Endothelial cell of umbilical vein (primary cell): ENCODE measurements at regions not wholly inside any gene's neighbourhood (a gene's known extent, or its start where the extent isn't known, plus 50 kb on each side); places are given as distances from the start of the nearest gene placed in this dataset.

ENCODE experiments used
- BruUV-seq: library from RNA; stranded (reverse); fragments of 400-500 nt; replicated peaks from 2 replicates; lab custom pipeline; 2021; lab: Mats Ljungman, UMichigan
- CTCF ChIA-PET: fragments of 300-600, 350-600 bp; sonication (Branson Sonifier 250); formaldehyde crosslinking; loops from one replicate; lab custom pipeline; 2021; ENCODE audit warnings: antibody characterized with exemption, inconsistent platforms; lab: Charles Lee
- POLR2A ChIA-PET: fragments of 300-600, 350-600 bp; sonication (Branson Sonifier 250); formaldehyde crosslinking; loops from one replicate; lab custom pipeline; 2021; ENCODE audit warnings: antibody characterized with exemption, inconsistent platforms; lab: Charles Lee
- DNase-seq: peaks from one replicate; pipeline ENCODE4 v3.0.0-alpha.2; 2011; ENCODE audit warnings: low read depth, low spot score
- FAIRE-seq: peaks from 2 replicates; lab custom pipeline; 2011; peaks lifted over from hg19 to GRCh38; lab: Jason Lieb, UNC
- H2AFZ ChIP-seq: 2 replicates; pipeline ENCODE4 v1.6.0; 2012; ENCODE audit warnings: low read depth, low read length, control low read depth, inconsistent platforms
- H3K27ac ChIP-seq: 2 replicates; pipeline ENCODE4 v1.5.1; 2011; ENCODE audit warnings: low read depth, mild to moderate bottlenecking, control low read depth, low read length, moderate library complexity; ENCODE audit not compliant: insufficient read depth
- H3K27me3 ChIP-seq, 2 experiments: 2 replicates each; pipeline versions ENCODE4 v1.6.0 to v1.6.1; 2011; ENCODE audit warnings: low read length in 2 of 2, mixed read lengths in 1 of 2; ENCODE audit not compliant: control insufficient read depth in 2 of 2, insufficient read depth in 2 of 2
- H3K36me3 ChIP-seq, 2 experiments: 2 replicates in 1 of 2; 3 replicates in 1 of 2; pipeline ENCODE4 v1.5.1; 2011; ENCODE audit warnings: low read length in 2 of 2, mild to moderate bottlenecking in 1 of 2, moderate library complexity in 1 of 2; ENCODE audit not compliant: control insufficient read depth in 2 of 2, insufficient read depth in 2 of 2; ENCODE audit errors: extremely low read depth in 1 of 2
- H3K4me1 ChIP-seq: 3 replicates; pipeline ENCODE4 v1.5.1; 2011; ENCODE audit warnings: mild to moderate bottlenecking, low read length; ENCODE audit not compliant: control insufficient read depth, insufficient read depth; ENCODE audit errors: extremely low read depth
- H3K4me2 ChIP-seq: 2 replicates; pipeline ENCODE4 v1.6.1; 2011; ENCODE audit warnings: low read length, control low read depth, mixed read lengths; ENCODE audit not compliant: insufficient read depth
- H3K4me3 ChIP-seq, 3 experiments: fragments of 200-600 bp in 1 of 3; sonication (generic), shearing (Covaris generic) in 1 of 3; replicated peaks in 1 of 3; 2 replicates each; pipeline ENCODE4 v1.5.1; 2011 to 2016; ENCODE audit warnings: control low read depth in 3 of 3, low read length in 3 of 3, mild to moderate bottlenecking in 2 of 3, inconsistent platforms in 1 of 3, low read depth in 1 of 3, moderate library complexity in 1 of 3; ENCODE audit not compliant: insufficient read depth in 1 of 3
- H3K79me2 ChIP-seq: 2 replicates; pipeline ENCODE4 v1.6.0; 2012; ENCODE audit warnings: low read length, inconsistent platforms; ENCODE audit not compliant: control insufficient read depth, insufficient read depth
- H3K9ac ChIP-seq: replicated peaks from 2 replicates; pipeline ENCODE3; 2011; ENCODE audit warnings: low read length, control low read depth; ENCODE audit not compliant: insufficient read depth; ENCODE audit errors: extremely low read depth
- H3K9me1 ChIP-seq: replicated peaks from 3 replicates; pipeline ENCODE4 v1.6.0; 2011; ENCODE audit warnings: mild to moderate bottlenecking, low read length; ENCODE audit not compliant: control insufficient read depth, insufficient read depth; ENCODE audit errors: extremely low read depth
- H3K9me3 ChIP-seq: replicated peaks from 2 replicates; pipeline ENCODE4 v1.5.1; 2012; ENCODE audit warnings: low read length, inconsistent platforms; ENCODE audit not compliant: control insufficient read depth, insufficient read depth
- H4K20me1 ChIP-seq: replicated peaks from 2 replicates; pipeline ENCODE3; 2011; ENCODE audit warnings: mild to moderate bottlenecking, low read length; ENCODE audit not compliant: control insufficient read depth, insufficient read depth; ENCODE audit errors: extremely low read depth
- EZH2 ChIP-seq: IDR thresholded peaks from 2 replicates; pipeline ENCODE4 v1.6.1; 2012; ENCODE audit warnings: borderline replicate concordance, low read depth, mild to moderate bottlenecking, moderate library complexity, low read length, inconsistent platforms; ENCODE audit not compliant: severe bottlenecking
- FOS ChIP-seq: IDR thresholded peaks from 2 replicates; pipeline ENCODE4 v1.6.1; 2011; ENCODE audit warnings: mild to moderate bottlenecking, low read length, moderate library complexity, borderline replicate concordance; ENCODE audit not compliant: insufficient read depth
- GATA2 ChIP-seq: IDR thresholded peaks from 2 replicates; pipeline ENCODE4 v1.7.0; 2011; ENCODE audit warnings: low read depth, mild to moderate bottlenecking, moderate library complexity, mixed read lengths, low read length; ENCODE audit not compliant: insufficient read length, insufficient read depth
- JUN ChIP-seq: IDR thresholded peaks from 2 replicates; pipeline ENCODE4 v1.6.1; 2011; ENCODE audit warnings: borderline replicate concordance, low read depth; ENCODE audit not compliant: insufficient read length, insufficient read depth
- MYC ChIP-seq: IDR thresholded peaks from one replicate; pipeline ENCODE4 v1.6.1; 2011; ENCODE audit warnings: mild to moderate bottlenecking, low read depth, low read length
- POLR2A ChIP-seq: IDR thresholded peaks from 2 replicates; pipeline ENCODE4 v1.6.1; 2012; ENCODE audit warnings: low read depth, mild to moderate bottlenecking, control low read depth, low read length
- POLR2AphosphoS5 ChIP-seq: IDR thresholded peaks from 2 replicates; pipeline ENCODE4 v1.6.1; 2012; ENCODE audit warnings: low read depth, mild to moderate bottlenecking, control low read depth, low read length, moderate library complexity; ENCODE audit not compliant: insufficient read depth
- dilution Hi-C: fragments of 300-500 bp; cut with MboI; formaldehyde crosslinking; loops from one replicate; pipeline ENCODE4 v1.15.0; 2019; ENCODE audit warnings: low sequenced_read_pairs; ENCODE audit not compliant: extremely low pct_ligation_motif_present
- intact Hi-C: fragments of 100-400 bp; cut with micrococcal nuclease; formaldehyde crosslinking; loops from one replicate; pipeline ENCODE4 v1.10.0; 2022
- TF ChIP-seq, protein P1 (sequence below), 2 donors: IDR thresholded peaks; 1 replicate in 1 of 2; 2 replicates in 1 of 2; pipeline ENCODE4 v1.5.1; 2011; ENCODE audit warnings: low read length in 2 of 2, mild to moderate bottlenecking in 2 of 2, moderate library complexity in 2 of 2, control low read depth in 1 of 2, inconsistent platforms in 1 of 2, low read depth in 1 of 2; ENCODE audit not compliant: insufficient read depth in 1 of 2; ENCODE audit errors: extremely low read depth in 1 of 2
- TF ChIP-seq, protein P2 (sequence below): IDR thresholded peaks from 2 replicates; pipeline ENCODE4 v1.6.1; 2011; ENCODE audit not compliant: insufficient read depth, insufficient read length

DNA sequence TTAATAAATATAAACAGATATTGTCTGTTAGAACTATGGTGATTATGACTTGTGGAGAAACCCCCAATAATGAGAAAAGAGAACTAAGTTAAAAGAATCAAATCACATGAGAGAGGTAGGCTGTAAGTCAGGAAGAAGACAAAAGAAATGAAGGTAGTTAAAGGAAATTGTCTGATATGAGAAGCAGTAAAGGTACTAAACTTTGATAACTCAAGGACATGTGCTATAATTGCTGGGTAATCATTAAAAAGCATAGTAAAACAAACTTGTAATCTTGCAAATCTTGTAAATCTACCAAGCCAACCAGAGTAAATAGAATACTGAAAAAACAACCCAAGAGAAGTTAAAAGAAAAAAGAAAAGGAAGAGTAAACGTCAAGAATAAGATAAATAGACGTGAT is 207.0 kb upstream of the CTNND2 start:
- ChIA-PET CTCF (no interaction called here), POLR2A (no interaction called here)
- dilution Hi-C loops (no loop called here), intact Hi-C loops (no loop called here)
- Histone ChIP-seq H3K4me3 (no peak overlapping the region), H3K36me3 (no peaks in the 10 kb centered on the region), H3K9me1 (no peaks in the 10 kb centered on the region), H3K9ac (no peak overlapping the region), H3K4me1 (no peaks in the 10 kb centered on the region), H3K27ac (no peak overlapping the region), H2AFZ (no peak overlapping the region), H3K9me3 (no peaks in the 10 kb centered on the region), H3K4me2 (no peak overlapping the region), H3K79me2 (no peaks in the 10 kb centered on the region), H4K20me1 (no peaks in the 10 kb centered on the region), H3K27me3 (no peaks in the 10 kb centered on the region)
- FAIRE-seq (no peak), DNase-seq (no peak)
- TF ChIP-seq EZH2 (no peak), JUN (no peak), POLR2A (no peak), MYC (no peak), POLR2AphosphoS5 (no peak), GATA2 (no peak), FOS (no peak)
- TF ChIP-seq, protein P1, sequence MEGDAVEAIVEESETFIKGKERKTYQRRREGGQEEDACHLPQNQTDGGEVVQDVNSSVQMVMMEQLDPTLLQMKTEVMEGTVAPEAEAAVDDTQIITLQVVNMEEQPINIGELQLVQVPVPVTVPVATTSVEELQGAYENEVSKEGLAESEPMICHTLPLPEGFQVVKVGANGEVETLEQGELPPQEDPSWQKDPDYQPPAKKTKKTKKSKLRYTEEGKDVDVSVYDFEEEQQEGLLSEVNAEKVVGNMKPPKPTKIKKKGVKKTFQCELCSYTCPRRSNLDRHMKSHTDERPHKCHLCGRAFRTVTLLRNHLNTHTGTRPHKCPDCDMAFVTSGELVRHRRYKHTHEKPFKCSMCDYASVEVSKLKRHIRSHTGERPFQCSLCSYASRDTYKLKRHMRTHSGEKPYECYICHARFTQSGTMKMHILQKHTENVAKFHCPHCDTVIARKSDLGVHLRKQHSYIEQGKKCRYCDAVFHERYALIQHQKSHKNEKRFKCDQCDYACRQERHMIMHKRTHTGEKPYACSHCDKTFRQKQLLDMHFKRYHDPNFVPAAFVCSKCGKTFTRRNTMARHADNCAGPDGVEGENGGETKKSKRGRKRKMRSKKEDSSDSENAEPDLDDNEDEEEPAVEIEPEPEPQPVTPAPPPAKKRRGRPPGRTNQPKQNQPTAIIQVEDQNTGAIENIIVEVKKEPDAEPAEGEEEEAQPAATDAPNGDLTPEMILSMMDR (IDR thresholded peaks at IDR 0.05; ENCODE audit: extremely low read depth in 1 of 2, insufficient read depth in 1 of 2, low read depth in 1 of 2, low read length in 2 of 2): no peak
- TF ChIP-seq, protein P2, sequence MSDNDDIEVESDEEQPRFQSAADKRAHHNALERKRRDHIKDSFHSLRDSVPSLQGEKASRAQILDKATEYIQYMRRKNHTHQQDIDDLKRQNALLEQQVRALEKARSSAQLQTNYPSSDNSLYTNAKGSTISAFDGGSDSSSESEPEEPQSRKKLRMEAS: no peak
- no TSS peak for BruUV-seq
